PC-3 (cell line): ENCODE measurements at regions not wholly inside any gene's neighbourhood (a gene's known extent, or its start where the extent isn't known, plus 50 kb on each side); places are given as distances from the start of the nearest gene placed in this dataset.

Experiments
- ATAC-seq: fragments of 200-7000 bp; cut with Tn5 transposase; 2 replicates; pipeline ENCODE4 v1.9.1; 2020; ENCODE audit warnings: mild to moderate bottlenecking, moderate library complexity
- BruUV-seq: library from RNA; stranded (reverse); fragments of 400-500 nt; replicated peaks from 2 replicates; lab custom pipeline; 2021; lab: Mats Ljungman, UMichigan
- CTCF ChIA-PET: fragments of 300-600 bp; sonication (Branson Sonifier 250); formaldehyde crosslinking; loops from one replicate; lab custom pipeline; 2022; ENCODE audit warnings: antibody characterized with exemption; lab: Charles Lee
- POLR2A ChIA-PET: fragments of 300-600 bp; sonication (Branson Sonifier 250); formaldehyde crosslinking; loops from one replicate; lab custom pipeline; 2022; ENCODE audit warnings: antibody characterized with exemption; ENCODE audit not compliant: unreplicated experiment; lab: Charles Lee
- DNase-seq: peaks from one replicate; pipeline ENCODE4 v3.0.0-alpha.2; 2015
- H2AFZ ChIP-seq: fragments of 300-600 bp; sonication (generic); 2 replicates; pipeline ENCODE4 v1.6.0; 2016; ENCODE audit warnings: antibody characterized with exemption, low read length
- H3F3A ChIP-seq: fragments of 300-600 bp; sonication (generic); one replicate; pipeline ENCODE4 v1.6.0; 2017; ENCODE audit warnings: antibody characterized with exemption, low read length, control low read depth, mild to moderate bottlenecking; ENCODE audit not compliant: unreplicated experiment
- H3K27ac ChIP-seq: fragments of 300-600 bp; sonication (generic); 2 replicates; pipeline ENCODE4 v1.5.1; 2016; ENCODE audit warnings: mild to moderate bottlenecking, low read length
- H3K27me3 ChIP-seq: fragments of 300-600 bp; sonication (generic); 2 replicates; pipeline ENCODE4 v1.6.1; 2016; ENCODE audit warnings: low read length, mixed read lengths
- H3K36me3 ChIP-seq: fragments of 300-600 bp; sonication (generic); 2 replicates; pipeline ENCODE4 v1.6.1; 2016; ENCODE audit warnings: low read depth, mixed run types, low read length, mixed read lengths
- H3K4me1 ChIP-seq: fragments of 300-600 bp; sonication (generic); 2 replicates; pipeline ENCODE4 v1.5.1; 2016; ENCODE audit warnings: low read length; ENCODE audit not compliant: insufficient read depth
- H3K4me2 ChIP-seq: fragments of 300-600 bp; sonication (generic); 2 replicates; pipeline ENCODE4 v1.6.0; 2016; ENCODE audit warnings: low read length
- H3K4me3 ChIP-seq: fragments of 300-600 bp; sonication (generic); 2 replicates; pipeline ENCODE4 v1.5.1; 2016; ENCODE audit warnings: mild to moderate bottlenecking, low read length, mixed read lengths
- H3K79me2 ChIP-seq: fragments of 300-600 bp; sonication (generic); 2 replicates; pipeline ENCODE4 v1.6.1; 2017; ENCODE audit warnings: low read length, mixed read lengths
- H3K9ac ChIP-seq: fragments of 300-600 bp; sonication (generic); 2 replicates; pipeline ENCODE4 v1.6.0; 2016; ENCODE audit warnings: mild to moderate bottlenecking, low read length
- H3K9me2 ChIP-seq: fragments of 300-600 bp; sonication (generic); replicated peaks from 2 replicates; pipeline ENCODE4 v1.6.1; 2016; ENCODE audit warnings: mixed run types, low read length, mixed read lengths
- H3K9me3 ChIP-seq: fragments of 300-600 bp; sonication (generic); 2 replicates; pipeline ENCODE4 v1.6.1; 2016; ENCODE audit warnings: low read length, mixed read lengths
- H4K20me1 ChIP-seq: fragments of 300-600 bp; sonication (generic); 2 replicates; pipeline ENCODE4 v1.6.1; 2016; ENCODE audit warnings: low read length, mixed read lengths
- EZH2 ChIP-seq: fragments of 300-600 bp; sonication (generic); IDR thresholded peaks from one replicate; pipeline ENCODE4 v1.6.1; 2017; ENCODE audit warnings: antibody characterized with exemption, mild to moderate bottlenecking, low read length; ENCODE audit not compliant: unreplicated experiment
- EZH2phosphoT487 ChIP-seq: fragments of 300-600 bp; sonication (generic); IDR thresholded peaks from 2 replicates; pipeline ENCODE4 v1.6.1; 2018; ENCODE audit warnings: mild to moderate bottlenecking, antibody characterized with exemption, low read length, borderline replicate concordance
- intact Hi-C: fragments of 100-400 bp; cut with micrococcal nuclease; formaldehyde crosslinking; loops from 2 replicates; pipeline ENCODE4 v1.9.0; 2023
- TF ChIP-seq, protein P1 (sequence below): fragments of 300-600 bp; sonication (generic); conservative IDR thresholded peaks from 2 replicates; pipeline ENCODE4 v1.5.1; 2017; ENCODE audit warnings: antibody characterized with exemption, low read depth, mild to moderate bottlenecking, low read length

DNA sequence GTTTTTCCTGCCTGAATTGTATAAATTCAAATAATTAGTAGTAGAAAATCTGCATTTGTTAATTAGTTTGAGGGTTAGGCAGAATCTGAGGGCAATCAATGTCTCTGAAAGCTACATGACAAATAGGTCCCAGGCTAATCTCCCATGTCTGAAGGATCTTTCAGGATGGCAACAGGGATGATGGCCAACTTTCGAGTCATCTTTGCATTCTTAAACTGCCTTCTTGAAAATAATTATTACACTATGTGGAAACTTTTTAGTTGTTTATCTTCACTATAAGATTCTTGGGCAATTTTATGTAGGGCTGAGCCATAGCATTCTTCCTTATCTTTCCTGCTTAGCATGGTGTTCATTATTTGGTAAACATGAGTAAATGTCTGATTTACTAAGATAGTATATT lies 490.3 kb upstream of the EPHA5 start:
- Histone ChIP-seq H3K27ac (no peak overlapping the region), H2AFZ (no peak overlapping the region), H3K9ac (no peak overlapping the region), H3K4me3 (no peak overlapping the region), H3K9me2 (no peaks in the 10 kb centered on the region), H3F3A (no peaks in the 10 kb centered on the region), H3K36me3 (no peaks in the 10 kb centered on the region), H3K27me3 (no peaks in the 10 kb centered on the region), H3K4me2 (no peak overlapping the region), H3K9me3 (peaks cover 11% of the 10 kb centered on the region), H3K79me2 (no peaks in the 10 kb centered on the region), H3K4me1 (no peaks in the 10 kb centered on the region), H4K20me1 (no peaks in the 10 kb centered on the region)
- TF ChIP-seq EZH2phosphoT487 (no peak), EZH2 (no peak)
- TF ChIP-seq, protein P1, sequence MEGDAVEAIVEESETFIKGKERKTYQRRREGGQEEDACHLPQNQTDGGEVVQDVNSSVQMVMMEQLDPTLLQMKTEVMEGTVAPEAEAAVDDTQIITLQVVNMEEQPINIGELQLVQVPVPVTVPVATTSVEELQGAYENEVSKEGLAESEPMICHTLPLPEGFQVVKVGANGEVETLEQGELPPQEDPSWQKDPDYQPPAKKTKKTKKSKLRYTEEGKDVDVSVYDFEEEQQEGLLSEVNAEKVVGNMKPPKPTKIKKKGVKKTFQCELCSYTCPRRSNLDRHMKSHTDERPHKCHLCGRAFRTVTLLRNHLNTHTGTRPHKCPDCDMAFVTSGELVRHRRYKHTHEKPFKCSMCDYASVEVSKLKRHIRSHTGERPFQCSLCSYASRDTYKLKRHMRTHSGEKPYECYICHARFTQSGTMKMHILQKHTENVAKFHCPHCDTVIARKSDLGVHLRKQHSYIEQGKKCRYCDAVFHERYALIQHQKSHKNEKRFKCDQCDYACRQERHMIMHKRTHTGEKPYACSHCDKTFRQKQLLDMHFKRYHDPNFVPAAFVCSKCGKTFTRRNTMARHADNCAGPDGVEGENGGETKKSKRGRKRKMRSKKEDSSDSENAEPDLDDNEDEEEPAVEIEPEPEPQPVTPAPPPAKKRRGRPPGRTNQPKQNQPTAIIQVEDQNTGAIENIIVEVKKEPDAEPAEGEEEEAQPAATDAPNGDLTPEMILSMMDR: no peak
- no peak for ATAC-seq
- intact Hi-C loops: loop anchor here (10.0 kb wide), 1 partner anchor 496 kb away; no protein-coding TSS in a partner anchor
- ChIA-PET CTCF (no interaction called here), POLR2A (no interaction called here)
- peak; percentile 26 for DNase-seq
- no TSS peak for BruUV-seq

DNA sequence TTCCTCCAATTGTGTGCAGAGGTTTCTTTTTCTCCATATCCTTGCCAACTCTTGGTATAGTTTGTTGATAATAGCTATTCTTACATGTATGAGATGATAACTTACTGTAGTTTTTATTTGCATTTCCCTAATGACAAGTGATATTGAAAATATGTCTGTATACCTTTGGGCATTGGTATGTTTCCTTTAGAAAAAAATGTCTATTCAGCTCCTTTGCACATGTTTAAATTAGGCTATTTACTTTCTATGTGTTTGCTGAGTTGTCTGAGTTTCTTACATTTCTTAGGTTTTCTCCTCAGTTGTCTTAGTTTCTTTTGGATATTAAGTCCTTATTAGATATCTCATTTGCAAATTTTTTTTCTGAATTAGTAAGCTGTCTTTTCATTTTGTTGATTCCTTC lies 487.3 kb upstream of the EPHA5 start:
- TF ChIP-seq EZH2phosphoT487 (no peak), EZH2 (no peak)
- TF ChIP-seq, protein P1: no peak
- no peak overlapping the region for H3K4me3 ChIP-seq
- no peak overlapping the region for H2AFZ ChIP-seq
- no peaks in the 10 kb centered on the region for H3K9me3 ChIP-seq
- no peaks in the 10 kb centered on the region for H3K36me3 ChIP-seq
- ATAC-seq: no peak
- no peak for DNase-seq
- ChIA-PET POLR2A (no interaction called here), CTCF (no interaction called here)
- no peaks in the 10 kb centered on the region for H3F3A ChIP-seq
- H3K4me2 ChIP-seq: no peak overlapping the region
- H3K9ac ChIP-seq: no peak overlapping the region
- no peaks in the 10 kb centered on the region for H3K4me1 ChIP-seq
- H3K27ac ChIP-seq: no peak overlapping the region
- intact Hi-C loops: no loop called here
- no TSS peak for BruUV-seq
- H4K20me1 ChIP-seq: no peaks in the 10 kb centered on the region
- no peaks in the 10 kb centered on the region for H3K9me2 ChIP-seq
- no peaks in the 10 kb centered on the region for H3K79me2 ChIP-seq
- no peaks in the 10 kb centered on the region for H3K27me3 ChIP-seq

DNA sequence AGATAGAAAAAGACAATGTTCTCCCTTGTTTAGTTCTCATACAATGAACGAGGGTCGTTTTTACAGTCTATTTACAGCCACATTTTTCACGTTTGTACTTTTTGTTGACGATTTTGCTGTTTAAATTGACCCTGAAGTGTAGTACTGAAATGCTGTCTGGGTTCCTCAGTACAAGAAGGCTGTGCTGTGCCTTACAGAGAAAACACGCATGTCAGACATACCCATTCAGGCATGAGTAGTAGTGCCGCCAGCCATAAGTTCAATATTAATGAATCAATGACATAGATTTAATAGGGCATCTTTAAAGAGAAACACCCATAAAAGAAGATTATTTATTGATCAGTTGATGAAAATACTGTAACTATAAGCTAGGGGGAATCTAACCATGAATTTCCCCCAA lies 459.8 kb upstream of the EPHA5 start:
- Histone ChIP-seq H3K9ac (no peak overlapping the region), H2AFZ (no peak overlapping the region), H3K4me1 (no peaks in the 10 kb centered on the region), H3K9me3 (no peaks in the 10 kb centered on the region), H3K9me2 (no peaks in the 10 kb centered on the region), H3K36me3 (no peaks in the 10 kb centered on the region), H3K79me2 (no peaks in the 10 kb centered on the region), H3K4me3 (no peak overlapping the region), H4K20me1 (no peaks in the 10 kb centered on the region), H3K4me2 (no peak overlapping the region), H3K27ac (no peak overlapping the region), H3K27me3 (no peaks in the 10 kb centered on the region), H3F3A (no peaks in the 10 kb centered on the region)
- ATAC-seq (no peak), DNase-seq (no peak)
- CTCF ChIA-PET: no interaction called here
- POLR2A ChIA-PET: interaction anchor here (0.6 kb wide), 1 partner anchor 405 kb away, joined by 3 read pairs; no protein-coding TSS in a partner anchor
- no TSS peak for BruUV-seq
- intact Hi-C loops: no loop called here
- TF ChIP-seq EZH2phosphoT487 (no peak), EZH2 (no peak)
- TF ChIP-seq, protein P1: no peak
